ENCODE measurements at regions not wholly inside any gene's neighbourhood (a gene's known extent, or its start where the extent isn't known, plus 50 kb on each side); places are given as distances from the start of the nearest gene placed in this dataset.

DNA sequence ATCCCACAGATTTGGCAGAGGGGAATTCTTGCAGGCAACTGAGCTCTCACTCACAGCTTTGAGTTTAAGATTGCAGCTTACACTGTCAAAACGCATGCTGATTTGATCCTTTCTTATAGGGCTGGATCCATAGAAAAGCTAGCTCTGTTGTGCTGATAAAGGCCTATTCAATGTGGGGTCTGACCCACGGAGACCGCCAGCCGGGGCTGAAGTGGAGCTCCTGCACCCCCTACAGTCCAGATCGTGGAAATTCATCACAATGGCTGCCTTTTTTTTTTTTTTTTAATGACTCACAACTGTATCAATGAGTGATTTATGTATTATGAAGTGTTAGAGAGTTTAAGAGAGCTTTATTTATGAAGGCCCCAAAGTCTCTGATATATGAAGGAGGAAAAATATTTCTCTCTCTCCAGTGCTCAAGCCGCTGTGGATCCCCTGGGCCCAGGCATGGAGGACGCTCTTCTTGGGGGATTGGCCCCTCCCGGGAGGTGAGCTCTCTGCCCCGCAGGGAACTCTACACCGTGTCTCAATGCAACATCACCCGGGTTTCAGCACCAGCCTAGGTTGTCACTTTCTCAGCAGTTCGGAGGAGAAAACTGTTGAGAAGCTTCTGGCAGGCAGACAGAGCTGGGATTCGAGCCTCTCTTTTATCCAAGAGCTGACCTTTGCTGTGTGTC is 700.2 kb downstream of the IRX1 start:
- Mint-ChIP-seq H3K9me3 (peaks cover 5% of the 10 kb centered on the region), H3K27me3 (no peaks in the 10 kb centered on the region), H3K4me3 (no peak overlapping the region), H3K4me1 (no peaks in the 10 kb centered on the region), H3K27ac (no peak overlapping the region), H3K36me3 (ENCODE audit: low read depth) (no peaks in the 10 kb centered on the region)
- ChIA-PET CTCF (no interaction called here), POLR2A (no interaction called here)
- no peak for DNase-seq

DNA sequence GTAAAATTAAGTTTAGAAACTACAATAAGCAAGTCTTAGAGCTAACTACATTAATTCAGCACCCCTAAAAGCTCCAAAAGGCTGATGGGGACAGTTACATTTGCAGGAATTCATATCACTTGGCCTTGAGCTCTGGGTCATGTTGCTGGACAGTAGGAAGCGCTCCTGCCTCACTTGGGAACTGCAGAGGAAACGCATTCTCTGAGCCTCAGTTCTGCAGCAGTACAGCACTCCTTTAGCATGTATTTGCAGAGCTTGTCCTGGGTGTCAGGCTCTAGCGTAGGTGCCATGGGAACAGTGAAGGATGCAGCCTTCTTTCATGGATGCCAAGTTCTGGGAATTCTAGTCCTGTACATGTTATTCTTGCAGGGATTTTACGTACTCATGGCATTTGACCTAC is 710.4 kb downstream of the IRX1 start:
- Mint-ChIP-seq H3K27me3 (no peaks in the 10 kb centered on the region), H3K9me3 (peaks cover 21% of the 10 kb centered on the region), H3K4me3 (no peak overlapping the region), H3K4me1 (no peaks in the 10 kb centered on the region), H3K36me3 (ENCODE audit: low read depth) (no peaks in the 10 kb centered on the region), H3K27ac (no peak overlapping the region)
- POLR2A ChIA-PET, result no interaction called here
- DNase-seq, result no peak
- CTCF ChIA-PET, result no interaction called here

DNA sequence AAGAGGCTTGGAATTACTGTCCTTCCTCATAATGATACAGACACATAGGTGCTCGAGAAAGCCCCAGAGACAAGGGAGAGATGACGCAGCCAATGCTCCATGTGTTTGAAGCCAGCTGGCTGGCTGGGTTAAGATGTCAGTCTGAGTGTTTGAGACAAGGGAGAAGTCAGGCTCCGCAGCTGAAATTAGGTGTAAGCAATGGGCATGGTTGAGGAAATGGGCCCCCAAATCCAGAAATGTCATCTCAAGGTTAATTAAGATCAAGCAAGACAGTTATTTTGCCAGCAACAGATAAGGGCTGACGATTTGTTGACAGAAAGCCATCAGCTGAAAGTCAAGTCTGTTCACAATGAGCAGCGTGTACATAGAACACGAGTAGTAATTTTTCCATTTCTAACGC is 713.4 kb downstream of the IRX1 start:
- Mint-ChIP-seq H3K27ac (no peak overlapping the region), H3K9me3 (peaks cover 27% of the 10 kb centered on the region), H3K36me3 (ENCODE audit: low read depth) (no peaks in the 10 kb centered on the region), H3K4me3 (no peak overlapping the region), H3K27me3 (no peaks in the 10 kb centered on the region), H3K4me1 (no peaks in the 10 kb centered on the region)
- ChIA-PET POLR2A (no interaction called here), CTCF (no interaction called here)
- no peak for DNase-seq

DNA sequence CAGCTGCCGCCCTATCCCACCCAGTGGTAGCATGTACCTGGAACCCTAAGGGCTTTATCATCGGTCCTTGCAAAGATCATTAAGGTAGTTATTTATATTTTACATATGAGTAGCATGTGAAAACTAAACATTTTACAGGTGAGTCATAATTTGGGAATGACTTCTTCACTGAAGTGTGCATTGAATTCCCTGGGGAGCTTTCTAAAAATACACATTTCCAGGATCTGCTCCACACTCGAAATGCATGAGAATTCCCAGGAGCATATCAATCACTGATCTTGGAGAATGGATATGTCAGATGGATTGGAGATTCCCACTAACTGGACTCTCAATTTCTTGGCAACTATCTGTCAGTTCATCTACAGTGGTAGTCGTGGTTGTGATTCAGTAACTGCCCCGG is 717.5 kb downstream of the IRX1 start:
- Mint-ChIP-seq H3K27ac (no peak overlapping the region), H3K4me3 (no peak overlapping the region), H3K27me3 (no peaks in the 10 kb centered on the region), H3K36me3 (ENCODE audit: low read depth) (no peaks in the 10 kb centered on the region), H3K4me1 (no peaks in the 10 kb centered on the region), H3K9me3 (peaks cover 16% of the 10 kb centered on the region)
- POLR2A ChIA-PET, result no interaction called here
- no peak for DNase-seq
- CTCF ChIA-PET, result no interaction called here

DNA sequence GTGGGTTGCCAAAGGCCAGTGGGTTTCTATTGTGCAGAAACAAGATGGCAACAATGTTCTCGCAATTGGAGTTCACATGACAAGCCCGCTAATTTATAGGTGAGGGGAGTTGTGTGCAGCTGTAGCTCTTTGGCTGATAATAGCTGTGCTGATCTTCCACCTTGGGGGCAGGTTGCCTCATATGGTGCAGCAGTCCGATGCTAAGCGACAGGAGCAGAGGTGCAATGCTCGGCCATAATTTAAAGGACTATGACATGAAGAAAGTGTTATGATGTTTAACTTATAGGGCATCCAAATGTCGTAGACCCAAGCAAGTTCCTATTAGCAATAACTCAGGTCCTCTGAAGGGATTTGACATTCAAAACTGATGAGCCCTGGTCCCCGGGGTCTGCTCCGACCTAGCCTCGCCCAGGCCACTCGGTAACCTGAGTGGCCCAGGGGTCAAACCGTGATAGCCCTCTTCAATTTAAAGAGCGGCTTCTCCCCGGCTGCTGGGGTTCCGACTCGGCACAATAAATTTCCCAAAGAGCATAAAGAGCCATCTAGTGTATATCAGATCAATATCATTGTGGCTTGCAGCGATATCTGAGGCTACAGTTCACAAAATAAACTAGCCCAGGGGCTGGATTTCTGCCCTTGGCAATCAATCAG is 724.0 kb downstream of the IRX1 start:
- peaks cover 12% of the 10 kb centered on the region for H3K9me3 Mint-ChIP-seq
- H3K27me3 Mint-ChIP-seq, result no peaks in the 10 kb centered on the region
- no peak overlapping the region for H3K4me3 Mint-ChIP-seq
- H3K36me3 Mint-ChIP-seq (ENCODE audit: low read depth), result no peaks in the 10 kb centered on the region
- no peak for DNase-seq
- POLR2A ChIA-PET, result no interaction called here
- no peaks in the 10 kb centered on the region for H3K4me1 Mint-ChIP-seq
- CTCF ChIA-PET, result no interaction called here
- no peak overlapping the region for H3K27ac Mint-ChIP-seq

DNA sequence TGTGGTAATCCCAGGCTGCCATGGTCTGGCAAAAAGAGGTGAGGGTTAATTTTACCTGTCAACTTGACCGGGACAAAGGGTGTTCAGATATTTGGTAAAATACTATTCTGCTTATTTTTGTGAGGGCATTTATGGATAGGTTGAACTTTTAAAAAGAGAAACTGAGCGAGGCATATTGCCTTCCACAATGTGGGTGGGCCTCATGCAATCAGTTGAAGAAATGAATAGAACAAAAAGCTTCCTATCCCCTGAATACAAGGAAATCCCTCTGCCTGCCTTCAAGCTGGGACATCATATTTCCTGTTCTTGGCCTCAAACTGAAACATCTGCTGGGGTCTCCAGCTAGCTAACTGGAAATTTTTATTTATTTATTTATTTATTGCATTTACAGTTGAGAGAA is 734.7 kb downstream of the IRX1 start:
- H3K36me3 Mint-ChIP-seq (ENCODE audit: low read depth), result no peaks in the 10 kb centered on the region
- POLR2A ChIA-PET, result no interaction called here
- DNase-seq, result no peak
- CTCF ChIA-PET, result no interaction called here
- H3K9me3 Mint-ChIP-seq, result peaks cover 16% of the 10 kb centered on the region
- no peaks in the 10 kb centered on the region for H3K4me1 Mint-ChIP-seq
- H3K4me3 Mint-ChIP-seq, result no peak overlapping the region
- no peak overlapping the region for H3K27ac Mint-ChIP-seq
- no peaks in the 10 kb centered on the region for H3K27me3 Mint-ChIP-seq

DNA sequence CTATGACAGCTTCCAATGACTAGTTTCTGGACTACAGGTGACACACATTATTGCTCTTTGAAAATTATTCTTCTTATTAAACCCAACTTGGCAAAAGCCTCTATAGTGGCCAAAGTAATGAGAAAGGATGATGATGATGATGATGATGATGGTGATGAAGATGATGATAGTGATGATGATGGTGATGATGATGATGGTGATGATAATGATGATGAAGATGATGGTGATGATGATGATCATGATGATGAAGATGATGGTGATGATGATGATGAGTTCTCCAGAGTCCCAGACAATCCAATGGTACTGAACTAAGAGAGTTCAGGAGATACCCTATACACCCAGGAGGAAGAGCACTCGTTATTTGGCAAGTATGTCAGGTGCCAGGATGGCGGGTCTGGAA is 739.4 kb downstream of the IRX1 start:
- peaks cover 18% of the 10 kb centered on the region for H3K9me3 Mint-ChIP-seq
- no peaks in the 10 kb centered on the region for H3K36me3 Mint-ChIP-seq (ENCODE audit: low read depth)
- no peaks in the 10 kb centered on the region for H3K4me1 Mint-ChIP-seq
- no peak overlapping the region for H3K4me3 Mint-ChIP-seq
- POLR2A ChIA-PET, result no interaction called here
- no peak for DNase-seq
- CTCF ChIA-PET, result no interaction called here
- no peaks in the 10 kb centered on the region for H3K27me3 Mint-ChIP-seq
- H3K27ac Mint-ChIP-seq, result no peak overlapping the region

DNA sequence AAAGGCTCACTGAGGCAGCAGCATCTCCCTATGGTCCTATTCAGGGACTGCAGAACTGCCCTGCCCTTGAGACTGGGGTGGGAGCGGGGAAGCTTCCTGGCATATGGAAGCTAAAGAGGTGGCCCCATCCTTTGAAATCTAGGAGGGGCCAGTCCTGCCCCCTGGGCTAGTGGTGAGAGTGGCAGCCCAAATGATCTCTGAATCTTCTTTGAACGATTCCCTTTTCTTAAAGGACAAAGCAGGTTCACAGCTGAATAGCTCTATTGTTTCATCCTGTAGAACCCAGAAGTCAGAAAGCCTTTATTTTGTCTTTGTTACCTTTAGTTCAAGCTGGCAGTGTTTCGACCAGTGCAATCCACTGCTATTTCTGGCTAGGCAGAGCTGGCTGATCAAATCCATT is 741.9 kb downstream of the IRX1 start:
- Mint-ChIP-seq H3K36me3 (ENCODE audit: low read depth) (no peaks in the 10 kb centered on the region), H3K4me1 (no peaks in the 10 kb centered on the region), H3K27ac (no peak overlapping the region), H3K27me3 (no peaks in the 10 kb centered on the region), H3K4me3 (no peak overlapping the region), H3K9me3 (peaks cover 18% of the 10 kb centered on the region)
- POLR2A ChIA-PET, result no interaction called here
- DNase-seq, result no peak
- CTCF ChIA-PET, result no interaction called here

DNA sequence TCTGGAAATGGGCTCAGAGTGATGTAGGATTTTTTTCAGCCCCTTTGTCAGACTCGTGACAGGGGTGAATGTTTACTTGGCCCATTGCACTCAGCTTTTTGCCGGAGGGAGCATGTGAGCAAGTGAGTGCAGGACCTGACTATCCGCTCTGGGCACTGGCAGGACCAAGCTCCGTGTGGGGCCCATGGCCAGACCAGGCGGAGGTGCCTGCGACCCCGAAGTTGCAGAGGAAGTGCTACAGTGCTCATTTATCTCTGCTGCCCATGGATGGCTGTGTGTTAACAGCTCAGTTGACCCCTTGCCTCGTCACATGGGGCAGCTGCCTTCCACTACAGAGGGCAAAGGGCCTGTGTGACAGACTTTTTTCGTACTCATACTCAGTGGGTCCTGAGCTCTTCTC is 744.3 kb downstream of the IRX1 start:
- no peaks in the 10 kb centered on the region for H3K27me3 Mint-ChIP-seq
- DNase-seq, result no peak

DNA sequence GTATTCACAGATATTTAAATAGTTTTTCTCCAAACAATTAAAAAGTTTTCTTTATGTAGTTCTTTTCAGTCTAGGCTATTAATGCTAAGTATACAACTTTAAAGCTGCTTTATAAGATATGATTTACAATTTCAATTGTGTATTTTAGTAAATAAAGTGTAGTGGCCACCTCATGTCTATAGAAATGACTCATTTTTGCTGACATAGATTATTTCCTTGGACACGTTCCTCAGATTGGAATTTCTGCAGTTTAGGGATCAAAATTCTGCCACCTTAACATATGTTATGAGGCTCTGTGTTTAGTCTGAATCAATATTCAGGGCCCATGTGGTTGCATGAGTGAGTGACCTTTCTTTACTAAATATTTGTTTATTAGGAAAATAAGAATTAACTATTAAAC is 750.2 kb downstream of the IRX1 start:
- Mint-ChIP-seq H3K9me3 (peaks cover 23% of the 10 kb centered on the region), H3K27ac (no peak overlapping the region), H3K4me1 (no peaks in the 10 kb centered on the region), H3K27me3 (no peaks in the 10 kb centered on the region), H3K36me3 (ENCODE audit: low read depth) (no peaks in the 10 kb centered on the region), H3K4me3 (no peak overlapping the region)
- POLR2A ChIA-PET, result no interaction called here
- CTCF ChIA-PET, result no interaction called here
- no peak for DNase-seq

More for the DNA sequence above, 744.3 kb downstream of the IRX1 start:
- H3K36me3 Mint-ChIP-seq (ENCODE audit: low read depth), result no peaks in the 10 kb centered on the region
- no peak overlapping the region for H3K27ac Mint-ChIP-seq
- POLR2A ChIA-PET, result no interaction called here
- no peaks in the 10 kb centered on the region for H3K4me1 Mint-ChIP-seq
- CTCF ChIA-PET, result no interaction called here
- H3K9me3 Mint-ChIP-seq, result peaks cover 17% of the 10 kb centered on the region
- H3K4me3 Mint-ChIP-seq, result no peak overlapping the region

DNA sequence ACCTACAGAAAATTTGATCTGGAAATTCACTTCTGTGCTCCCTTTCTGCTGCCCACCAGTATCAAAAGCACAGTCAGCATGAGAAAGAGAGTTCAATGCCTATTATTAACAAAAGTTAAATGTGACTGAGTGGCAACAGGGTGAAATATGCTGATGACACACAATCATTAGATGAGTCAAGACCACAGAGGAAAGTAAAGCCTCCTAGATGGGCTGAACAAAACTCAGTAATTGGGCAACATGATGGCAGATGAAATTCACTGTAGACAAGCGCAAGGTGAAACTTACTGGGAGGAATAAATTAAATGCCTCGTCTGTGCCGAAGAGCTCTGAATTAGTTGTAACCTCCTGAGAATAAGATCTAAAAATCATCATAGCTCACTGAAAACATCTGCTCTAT is 752.8 kb downstream of the IRX1 start:
- POLR2A ChIA-PET, result no interaction called here
- H3K4me1 Mint-ChIP-seq, result no peaks in the 10 kb centered on the region
- H3K4me3 Mint-ChIP-seq, result no peak overlapping the region

DNA sequence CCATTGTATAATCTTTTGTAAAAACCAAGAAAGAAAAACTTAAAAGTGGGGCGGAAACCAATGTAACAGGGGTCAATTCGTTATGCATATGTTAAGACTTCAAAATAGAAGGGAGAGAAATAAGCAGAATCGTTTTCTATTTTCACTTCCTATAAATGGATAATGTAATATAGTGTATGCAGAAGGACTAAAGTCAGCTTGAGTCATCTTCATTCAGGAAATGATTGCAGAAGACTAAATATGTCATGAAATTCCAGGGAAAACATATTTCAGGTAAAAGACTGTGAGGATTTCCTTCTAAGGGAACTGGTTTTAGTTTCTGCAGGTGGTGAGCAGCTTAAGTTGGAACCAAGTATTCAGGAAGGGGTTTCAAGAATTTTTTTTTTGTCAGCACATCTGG is 753.3 kb downstream of the IRX1 start:
- Mint-ChIP-seq H3K27ac (no peak overlapping the region), H3K9me3 (peaks cover 26% of the 10 kb centered on the region), H3K4me1 (no peaks in the 10 kb centered on the region), H3K36me3 (ENCODE audit: low read depth) (no peaks in the 10 kb centered on the region), H3K4me3 (no peak overlapping the region), H3K27me3 (no peaks in the 10 kb centered on the region)
- no peak for DNase-seq
- ChIA-PET POLR2A (no interaction called here), CTCF (no interaction called here)

More for the DNA sequence above, 752.8 kb downstream of the IRX1 start:
- CTCF ChIA-PET, result no interaction called here
- Mint-ChIP-seq H3K27ac (no peak overlapping the region), H3K36me3 (ENCODE audit: low read depth) (no peaks in the 10 kb centered on the region), H3K27me3 (no peaks in the 10 kb centered on the region), H3K9me3 (peaks cover 29% of the 10 kb centered on the region)
- DNase-seq, result no peak

DNA sequence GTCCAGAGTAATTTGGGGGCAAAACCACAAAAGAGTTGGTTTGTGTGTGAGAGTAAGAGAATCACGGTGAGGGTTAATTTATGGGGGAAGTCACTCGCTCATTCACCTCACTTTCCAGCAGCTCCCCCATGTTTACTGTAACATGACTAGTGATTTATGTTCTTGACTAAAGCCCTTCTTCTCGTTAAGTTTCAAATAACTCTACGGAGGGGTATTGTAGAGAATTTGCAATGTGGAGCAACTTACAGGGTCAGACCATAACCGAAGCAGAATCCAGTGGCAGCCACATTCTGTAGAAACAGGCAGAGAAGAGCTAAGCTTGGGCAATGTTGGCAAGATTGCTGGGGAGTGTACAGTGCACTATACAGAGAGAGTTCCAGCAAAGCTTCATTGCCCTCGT is 760.6 kb downstream of the IRX1 start:
- ChIA-PET POLR2A (no interaction called here), CTCF (no interaction called here)
- Mint-ChIP-seq H3K4me3 (no peak overlapping the region), H3K27ac (no peak overlapping the region), H3K4me1 (no peaks in the 10 kb centered on the region), H3K9me3 (peaks cover 27% of the 10 kb centered on the region), H3K27me3 (no peaks in the 10 kb centered on the region), H3K36me3 (ENCODE audit: low read depth) (no peaks in the 10 kb centered on the region)
- no peak for DNase-seq

DNA sequence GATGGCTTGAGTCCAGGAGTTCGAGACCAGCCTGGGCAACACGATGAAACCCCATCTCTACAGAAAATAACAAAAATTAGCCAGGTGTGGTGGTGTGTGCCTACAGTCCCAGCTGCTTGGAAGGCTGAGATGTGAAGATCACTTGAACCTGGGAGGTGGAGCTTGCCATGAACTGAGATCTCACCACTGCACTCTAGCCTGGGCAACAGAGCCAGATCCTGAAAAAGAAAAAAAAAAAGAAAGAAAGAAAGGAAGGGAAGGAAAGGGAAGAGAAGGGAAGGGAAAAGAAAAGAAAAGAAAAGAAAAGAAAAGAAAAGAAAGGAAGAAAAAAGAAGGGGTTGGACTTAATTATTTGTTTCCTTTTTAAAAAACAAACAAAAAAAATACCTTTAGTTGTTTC is 764.2 kb downstream of the IRX1 start:
- Mint-ChIP-seq H3K27me3 (no peaks in the 10 kb centered on the region), H3K4me3 (no peak overlapping the region), H3K9me3 (peaks cover 18% of the 10 kb centered on the region), H3K4me1 (no peaks in the 10 kb centered on the region), H3K27ac (no peak overlapping the region), H3K36me3 (ENCODE audit: low read depth) (no peaks in the 10 kb centered on the region)
- POLR2A ChIA-PET, result no interaction called here
- CTCF ChIA-PET, result no interaction called here
- no peak for DNase-seq

All from activated CD4-positive, alpha-beta memory T cell treated with anti-CD3 and anti-CD28 coated beads, Interleukin-2, amount 10 ng/mL, durations not matched to agents 7 days and 5 days (primary cell).